Right lung (tissue), 2 donors: ENCODE measurements at regions not wholly inside any gene's neighbourhood (a gene's known extent, or its start where the extent isn't known, plus 50 kb on each side); places are given as distances from the start of the nearest gene placed in this dataset.

Experiments used
- DNase-seq, 2 donors: peaks; one replicate each; pipeline ENCODE4 v3.0.0-alpha.2; 2013

- DNase-seq = no peak
These were observed 655.2 kb downstream of the HDGFL1 start for GRCh38 chr6:23224540-23224939.

DNA sequence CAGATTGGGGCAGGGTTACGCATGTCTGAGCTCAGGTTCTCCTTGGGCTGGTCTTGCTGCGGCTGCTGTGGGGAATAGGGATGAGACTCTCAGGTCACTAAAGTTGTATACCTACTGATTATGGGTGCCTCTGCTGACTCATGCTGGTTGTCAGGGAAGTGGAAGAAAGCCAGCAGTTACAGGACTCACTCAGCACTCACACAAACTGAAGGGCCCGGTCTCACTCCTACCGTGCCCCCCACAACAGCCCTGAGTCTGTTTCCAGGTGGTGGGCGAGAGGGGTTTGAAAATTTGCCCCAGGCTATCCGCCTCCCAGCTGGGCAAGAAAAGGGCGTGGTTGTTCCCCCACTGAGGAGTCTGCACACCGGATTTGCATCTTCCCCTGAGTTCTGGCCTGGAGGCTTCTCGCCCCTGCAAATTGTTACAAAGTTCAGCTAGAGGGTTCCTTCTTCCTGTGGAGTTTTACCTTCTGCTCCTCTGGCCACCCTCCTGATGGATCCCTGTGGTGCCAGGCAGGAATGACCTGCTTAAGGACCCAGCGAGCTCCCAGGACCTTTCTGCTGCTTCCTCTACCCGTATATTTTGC, 659.2 kb downstream of the HDGFL1 start:
- DNase-seq = no peak

DNA sequence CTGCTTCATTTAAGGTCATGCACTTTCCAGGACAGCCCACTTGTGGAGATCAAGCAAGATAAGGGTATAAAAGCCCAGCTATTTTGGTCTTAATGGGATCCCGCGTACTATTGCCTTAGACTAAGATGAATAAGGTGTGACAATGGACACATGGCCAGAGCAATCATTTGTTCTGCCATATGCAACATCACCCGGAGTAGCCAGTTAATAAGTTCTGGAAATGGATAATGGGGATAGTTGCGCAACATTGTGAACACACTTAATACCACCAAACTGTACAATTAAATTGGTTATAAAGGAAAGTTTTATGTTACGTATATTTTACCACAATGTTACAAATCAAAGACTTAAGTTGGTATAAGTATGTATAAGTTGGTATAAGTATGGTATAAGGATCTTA, 674.5 kb downstream of the HDGFL1 start:
- DNase-seq = peak in 1 of 2 donors; percentile 5

DNA sequence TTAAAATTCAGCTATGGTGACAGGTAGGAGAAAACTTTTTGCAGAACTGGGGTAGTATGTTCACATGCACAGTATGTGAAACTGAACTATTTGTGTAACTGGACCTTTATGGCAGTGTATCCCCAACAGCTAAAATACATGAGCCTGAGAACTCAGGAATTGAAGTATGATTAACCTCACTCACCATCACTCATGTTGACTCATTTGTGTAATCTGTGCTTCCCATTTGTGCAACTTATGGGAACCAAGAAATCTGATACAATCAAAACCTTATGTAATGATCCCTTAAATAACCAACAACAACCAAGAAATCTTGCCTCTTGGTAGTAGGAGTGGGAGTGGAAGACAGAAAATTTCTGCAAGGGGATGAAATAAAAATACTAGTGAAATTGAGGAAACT, 674.9 kb downstream of the HDGFL1 start:
- DNase-seq = no peak

- DNase-seq = no peak
These were observed 676.2 kb downstream of the HDGFL1 start for GRCh38 chr6:23245572-23245971.

DNA sequence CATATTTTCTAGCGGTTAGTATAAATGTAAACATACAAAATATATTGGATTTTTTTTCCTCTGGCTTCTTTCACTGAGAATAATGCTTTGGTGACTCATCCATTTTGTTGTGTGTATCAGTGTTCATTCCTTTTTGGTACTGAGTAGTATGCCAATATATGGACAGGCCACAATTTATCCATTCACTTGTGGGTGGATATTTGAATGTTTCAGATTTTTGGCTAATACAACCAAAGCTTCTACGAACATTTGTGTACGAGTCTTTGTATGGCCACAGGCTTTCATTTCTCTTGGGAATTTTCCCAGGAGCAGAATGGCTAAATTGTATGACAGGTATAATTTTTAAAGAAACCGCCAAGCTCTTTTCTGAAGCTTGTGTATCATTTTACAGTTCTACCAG, 677.5 kb downstream of the HDGFL1 start:
- DNase-seq = no peak

DNA sequence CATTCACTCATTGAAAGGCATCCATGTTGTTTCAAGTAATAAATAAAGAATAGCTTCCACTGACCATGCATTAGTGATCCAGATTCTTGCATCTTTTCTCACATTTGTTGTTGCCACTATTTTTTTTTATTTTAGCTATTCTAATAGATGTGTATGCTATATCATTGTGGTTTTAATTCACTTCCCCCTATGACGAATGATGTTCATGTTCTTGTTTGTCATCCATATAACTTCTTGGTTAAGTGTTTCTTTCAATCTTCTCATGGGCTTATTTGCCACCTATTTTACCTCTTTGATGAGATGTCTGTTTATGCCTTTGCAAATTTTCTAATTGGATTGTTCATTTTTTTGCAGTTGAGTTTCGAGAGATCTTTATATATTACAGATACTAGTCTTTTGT, 681.2 kb downstream of the HDGFL1 start:
- no peak for DNase-seq

- no peak for DNase-seq
These were observed 693.5 kb downstream of the HDGFL1 start for GRCh38 chr6:23262864-23263263.

DNA sequence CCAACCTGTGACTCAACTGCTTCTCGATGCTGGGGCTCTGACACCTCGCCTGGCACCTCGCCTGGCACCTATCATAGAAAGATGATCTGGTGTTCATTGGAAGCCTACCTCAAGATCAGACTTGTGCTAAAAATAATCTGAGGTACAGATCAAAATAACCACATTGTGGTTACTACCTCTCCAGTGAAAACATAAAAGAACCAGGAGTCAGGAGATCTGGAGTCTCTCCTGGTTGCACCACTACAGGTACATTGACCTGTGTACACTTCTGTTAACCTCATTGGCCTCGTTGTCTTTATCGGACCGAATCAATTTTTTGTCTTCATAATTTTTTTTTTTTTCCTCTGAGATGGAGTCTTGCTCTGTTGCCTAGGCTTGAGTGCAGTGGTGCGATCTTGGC, 695.9 kb downstream of the HDGFL1 start:
- DNase-seq = no peak

- no peak for DNase-seq
These were observed 697.2 kb downstream of the HDGFL1 start for GRCh38 chr6:23266536-23266935.

DNA sequence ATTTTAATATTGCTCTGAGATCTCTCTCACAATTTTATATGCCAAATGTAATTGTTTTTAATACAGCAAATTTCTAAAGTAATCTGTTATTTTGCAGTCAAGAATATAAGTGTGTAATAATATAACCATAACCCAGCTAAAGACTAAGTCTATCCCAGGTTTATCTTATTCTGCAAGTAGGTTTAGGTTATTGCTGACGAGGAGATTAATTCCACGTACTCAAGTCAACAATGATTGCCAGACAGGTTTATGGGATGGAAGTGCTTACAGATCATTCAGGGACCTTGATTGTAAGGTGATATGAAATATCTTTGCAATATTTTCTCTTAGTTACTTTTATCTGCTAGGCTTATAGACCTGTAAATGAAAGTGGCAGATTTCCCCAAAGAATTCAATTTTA, 698.3 kb downstream of the HDGFL1 start:
- no peak for DNase-seq

GRCh38 chr6:23268348-23268747, 699.0 kb downstream of the HDGFL1 start:
- DNase-seq = no peak

DNA sequence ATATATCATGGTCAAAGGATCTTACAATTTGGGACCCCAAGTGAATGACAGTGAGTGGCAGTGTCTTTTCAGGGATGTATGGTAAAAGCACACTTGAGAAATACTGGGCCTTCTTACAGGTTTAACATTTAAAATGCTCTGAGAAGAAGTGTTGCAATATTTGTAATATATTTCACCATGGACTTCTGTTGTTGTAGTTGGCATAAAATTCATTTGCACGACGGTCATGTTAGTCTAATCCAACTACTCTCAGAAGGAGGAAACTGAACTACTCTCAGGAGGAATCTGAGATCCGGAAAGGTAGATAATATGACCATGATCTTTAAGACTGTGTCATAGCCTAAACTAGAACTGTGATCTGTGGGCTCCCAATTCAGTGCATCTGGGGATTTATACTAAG, 700.1 kb downstream of the HDGFL1 start:
- DNase-seq = no peak

- no peak for DNase-seq
These were observed 703.2 kb downstream of the HDGFL1 start for GRCh38 chr6:23272536-23272935.

- DNase-seq = no peak
These were observed 708.3 kb downstream of the HDGFL1 start for GRCh38 chr6:23277521-23278179.

DNA sequence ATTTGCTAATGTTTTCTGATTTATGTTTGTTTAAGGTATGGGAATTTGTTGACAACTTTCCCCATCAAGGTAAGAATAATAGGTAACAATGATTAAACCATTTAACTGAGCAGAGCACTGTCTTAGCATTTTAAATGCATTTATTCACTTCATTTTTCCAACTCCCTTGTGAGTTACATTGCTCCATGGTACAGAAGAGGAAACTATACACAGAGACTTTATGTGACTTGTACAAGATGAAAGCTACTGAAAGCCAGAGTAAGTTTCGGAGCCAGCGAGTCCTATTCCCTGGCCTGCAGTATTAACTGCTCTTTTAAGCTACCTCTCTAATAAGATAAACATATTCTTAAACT, 708.8 kb downstream of the HDGFL1 start:
- no peak for DNase-seq

GRCh38 chr6:23280437-23280836, 711.1 kb downstream of the HDGFL1 start:
- DNase-seq = no peak

DNA sequence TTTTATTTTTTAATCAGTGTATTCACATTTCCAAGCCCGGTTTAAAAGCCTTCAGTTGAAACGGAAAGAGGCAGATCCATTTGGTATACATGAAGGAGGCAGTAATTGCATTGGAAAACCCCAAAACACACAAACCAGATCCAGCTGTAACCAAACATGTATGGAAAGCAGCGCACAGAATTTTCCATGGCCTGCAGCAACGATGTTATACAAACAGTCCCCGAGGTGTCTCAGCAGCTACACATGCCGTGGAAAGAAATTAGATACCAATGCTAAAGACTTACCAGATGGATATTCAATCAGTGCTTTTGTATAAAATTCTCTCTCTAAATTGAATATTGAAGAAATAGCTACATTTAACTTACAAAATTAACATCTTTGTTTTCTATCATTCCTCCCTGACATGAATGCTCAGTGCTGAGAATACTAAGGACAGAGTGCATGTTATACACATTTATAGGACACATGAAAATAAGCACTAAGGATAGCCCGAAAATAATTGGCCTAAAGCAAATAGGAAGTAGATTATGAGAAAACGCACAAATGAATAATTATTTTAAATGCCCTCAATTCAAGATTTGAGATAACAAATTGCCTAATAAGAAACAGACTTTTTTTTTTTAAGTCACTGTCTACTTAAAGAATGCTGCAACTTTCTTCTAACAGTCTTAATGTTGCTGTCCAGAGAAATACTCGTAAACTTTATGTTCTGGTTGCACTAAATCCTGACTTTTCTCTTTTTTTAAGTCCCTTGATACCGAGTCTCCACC, 713.1 kb downstream of the HDGFL1 start:
- DNase-seq = no peak

DNA sequence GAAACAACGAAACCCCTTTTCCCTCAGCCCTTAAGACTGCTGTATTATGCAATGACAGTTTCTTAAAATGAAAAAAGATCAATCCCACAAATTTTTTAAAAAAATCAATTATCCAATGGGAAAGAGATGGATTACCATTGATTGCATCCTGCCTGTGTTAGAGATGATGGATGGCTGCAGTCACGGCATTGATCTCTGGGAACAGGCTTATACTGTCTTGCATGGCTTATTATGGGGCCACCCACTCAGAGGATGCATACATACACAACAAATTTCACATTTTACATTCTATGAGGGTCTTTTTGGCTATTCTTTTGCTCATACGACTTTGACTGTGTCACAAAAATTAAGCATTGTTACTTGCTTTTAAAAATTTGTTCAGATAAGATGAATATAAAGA, 724.3 kb downstream of the HDGFL1 start:
- no peak for DNase-seq

GRCh38 chr6:23301556-23301955, 732.2 kb downstream of the HDGFL1 start:
- no peak for DNase-seq

DNA sequence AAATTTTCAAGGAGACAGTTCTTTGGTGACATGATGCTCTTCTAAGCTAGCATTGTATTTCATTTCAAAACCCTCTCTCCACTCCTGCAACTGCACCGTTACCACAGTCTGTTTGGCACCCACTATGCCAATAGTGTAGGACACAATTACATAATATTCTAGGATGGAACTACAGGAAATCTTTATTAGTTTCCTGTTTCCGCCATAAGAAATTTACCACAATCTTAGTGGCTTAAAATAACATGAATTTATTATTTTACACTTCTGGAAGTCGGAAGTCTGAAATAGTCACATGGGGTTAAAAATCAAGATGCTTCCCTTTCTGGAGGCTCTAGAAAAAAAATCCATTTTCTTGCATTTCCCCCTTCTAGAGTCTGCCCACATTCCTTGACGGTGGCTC, 733.1 kb downstream of the HDGFL1 start:
- DNase-seq = no peak

GRCh38 chr6:23305325-23305943, 736.1 kb downstream of the HDGFL1 start:
- no peak for DNase-seq
